ENCODE measurements at regions not wholly inside any gene's neighbourhood (a gene's known extent, or its start where the extent isn't known, plus 50 kb on each side); places are given as distances from the start of the nearest gene placed in this dataset.
"Not testable (repeated sequence)": the region's sequence is repeated elsewhere in the genome, so short reads cannot be mapped to it uniquely, and the experiment has no call there.

DNA sequence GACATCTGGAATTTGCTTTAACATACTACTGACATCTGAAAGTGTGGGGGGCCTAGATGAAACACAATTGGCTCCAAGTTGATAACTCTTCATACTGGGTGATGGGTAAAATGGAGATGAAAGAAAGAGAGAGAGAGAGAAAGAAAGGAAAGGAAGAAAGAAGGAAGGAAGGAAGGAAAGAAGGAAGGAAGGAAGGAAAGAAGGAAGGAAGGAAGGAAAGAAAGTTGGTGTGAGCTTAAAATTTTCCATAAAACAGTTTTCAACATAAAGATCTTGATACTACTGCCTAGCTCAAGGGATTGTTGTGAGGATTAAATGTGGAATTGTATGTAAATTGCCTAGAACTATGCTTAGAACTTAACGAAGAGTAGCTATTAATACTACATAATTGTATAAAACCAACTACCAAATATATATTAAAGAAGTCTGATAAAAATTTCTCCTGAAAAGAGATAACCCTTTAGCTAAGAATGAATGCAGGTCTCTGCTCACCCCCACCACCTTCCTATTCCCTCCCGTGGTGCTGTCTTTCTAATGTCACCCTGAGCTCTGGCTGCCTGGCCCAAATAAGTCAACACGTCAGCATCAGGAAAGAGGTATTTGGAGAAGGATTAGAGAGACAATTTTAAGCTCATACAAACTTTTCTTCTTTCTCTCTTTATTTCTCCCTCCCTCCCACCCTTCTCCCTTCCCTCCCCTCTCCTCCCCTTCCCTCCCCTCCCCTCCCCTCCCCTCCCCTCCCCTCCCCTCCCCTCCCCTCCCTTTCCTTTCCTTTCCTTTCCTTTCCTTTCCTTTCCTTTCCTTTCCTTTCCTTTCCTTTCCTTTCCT, 89.3 kb upstream of the SGIP1 start:
- DNase-seq (no peak), ATAC-seq (replicated peaks in 1 of 2) (no peak)
- Mint-ChIP-seq H3K36me3 (ENCODE audit: insufficient read depth in 2 of 2) (no peaks in the 10 kb centered on the region), H3K4me3 (peak overlapping the region; percentile 78 to 87), H3K9me3 (no peaks in the 10 kb centered on the region), H3K27me3 (ENCODE audit: low read depth) (peaks cover 14% of the 10 kb centered on the region), H3K27ac (peak overlapping the region; percentile 77), H3K4me1 (ENCODE audit: low read depth) (peaks cover 36% of the 10 kb centered on the region)

- H3K27me3 Mint-ChIP-seq (ENCODE audit: low read depth), result peaks cover 14% of the 10 kb centered on the region
- ATAC-seq (replicated peaks in 1 of 2) (peak; percentile 90), DNase-seq (peak; percentile 57 to 60)
- peaks cover 30% of the 10 kb centered on the region for H3K4me1 Mint-ChIP-seq (ENCODE audit: low read depth)
- H3K9me3 Mint-ChIP-seq, result no peaks in the 10 kb centered on the region
- H3K27ac Mint-ChIP-seq, result peak overlapping the region; percentile 77
- no peaks in the 10 kb centered on the region for H3K36me3 Mint-ChIP-seq (ENCODE audit: insufficient read depth in 2 of 2)
- H3K4me3 Mint-ChIP-seq, result peak overlapping the region; percentile 78 to 87
Measured at GRCh38 chr1:66445492-66446181, 88.3 kb upstream of the SGIP1 start.

GRCh38 chr1:66446261-66447001, 87.5 kb upstream of the SGIP1 start:
- H3K36me3 Mint-ChIP-seq (ENCODE audit: insufficient read depth in 2 of 2), result no peaks in the 10 kb centered on the region
- peak overlapping the region; percentile 78 to 87 for H3K4me3 Mint-ChIP-seq
- H3K9me3 Mint-ChIP-seq, result no peaks in the 10 kb centered on the region
- peaks cover 30% of the 10 kb centered on the region for H3K4me1 Mint-ChIP-seq (ENCODE audit: low read depth)
- H3K27me3 Mint-ChIP-seq (ENCODE audit: low read depth), result peaks cover 14% of the 10 kb centered on the region
- DNase-seq, result peak; percentile 26 to 52
- ATAC-seq (replicated peaks in 1 of 2), result peak; percentile 60 to 71
- H3K27ac Mint-ChIP-seq, result peak overlapping the region; percentile 77

GRCh38 chr1:66450043-66450514, 83.9 kb upstream of the SGIP1 start:
- Mint-ChIP-seq H3K4me1 (ENCODE audit: low read depth) (peaks cover 14% of the 10 kb centered on the region), H3K36me3 (ENCODE audit: insufficient read depth in 2 of 2) (no peaks in the 10 kb centered on the region), H3K4me3 (no peak overlapping the region), H3K27ac (no peak overlapping the region), H3K27me3 (ENCODE audit: low read depth) (peaks cover 14% of the 10 kb centered on the region), H3K9me3 (no peaks in the 10 kb centered on the region)
- ATAC-seq (replicated peaks in 1 of 2) (no peak), DNase-seq (no peak)

DNA sequence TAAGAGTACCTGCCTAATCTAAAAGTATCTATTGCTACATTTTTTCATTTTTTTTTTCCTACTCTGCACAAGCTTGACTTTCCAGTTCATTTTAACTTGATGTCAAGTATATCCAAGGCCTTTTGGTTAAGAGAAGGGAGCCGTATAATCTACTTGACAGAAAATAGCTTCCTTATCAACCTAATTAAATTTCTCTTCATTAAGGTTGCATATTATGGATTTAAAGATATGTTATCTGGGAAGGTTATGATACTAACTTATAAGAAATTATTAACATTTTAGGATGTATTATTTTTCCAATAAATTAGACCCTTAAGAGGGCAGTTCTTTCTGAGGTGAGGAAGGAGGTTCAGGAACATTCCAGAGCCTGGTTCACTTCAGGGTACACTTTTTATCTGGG, 83.1 kb upstream of the SGIP1 start:
- Mint-ChIP-seq H3K9me3 (no peaks in the 10 kb centered on the region), H3K27me3 (ENCODE audit: low read depth) (peaks cover 14% of the 10 kb centered on the region), H3K4me3 (no peak overlapping the region), H3K4me1 (ENCODE audit: low read depth) (peaks cover 7% of the 10 kb centered on the region), H3K27ac (no peak overlapping the region), H3K36me3 (ENCODE audit: insufficient read depth in 2 of 2) (no peaks in the 10 kb centered on the region)
- ATAC-seq (replicated peaks in 1 of 2) (no peak), DNase-seq (no peak)

- ATAC-seq (replicated peaks in 1 of 2), result no peak
- H3K4me1 Mint-ChIP-seq (ENCODE audit: low read depth), result no peaks in the 10 kb centered on the region
Measured at GRCh38 chr1:66452162-66452561, 81.8 kb upstream of the SGIP1 start.

GRCh38 chr1:66452982-66453381, 81.0 kb upstream of the SGIP1 start:
- Mint-ChIP-seq H3K27me3 (ENCODE audit: low read depth) (peaks cover 12% of the 10 kb centered on the region), H3K9me3 (no peaks in the 10 kb centered on the region), H3K4me3 (no peak overlapping the region), H3K27ac (no peak overlapping the region), H3K36me3 (ENCODE audit: insufficient read depth in 2 of 2) (no peaks in the 10 kb centered on the region), H3K4me1 (ENCODE audit: low read depth) (no peaks in the 10 kb centered on the region)
- no peak for ATAC-seq (replicated peaks in 1 of 2)
- no peak for DNase-seq

More at GRCh38 chr1:66452162-66452561, 81.8 kb upstream of the SGIP1 start:
- Mint-ChIP-seq H3K9me3 (no peaks in the 10 kb centered on the region), H3K27me3 (ENCODE audit: low read depth) (peaks cover 14% of the 10 kb centered on the region), H3K4me3 (no peak overlapping the region), H3K27ac (no peak overlapping the region), H3K36me3 (ENCODE audit: insufficient read depth in 2 of 2) (no peaks in the 10 kb centered on the region)
- no peak for DNase-seq

- ATAC-seq (replicated peaks in 1 of 2), result no peak
- Mint-ChIP-seq H3K4me3 (no peak overlapping the region), H3K36me3 (ENCODE audit: insufficient read depth in 2 of 2) (peaks cover 3% of the 10 kb centered on the region in 2 donors), H3K27ac (no peak overlapping the region), H3K4me1 (ENCODE audit: low read depth) (no peaks in the 10 kb centered on the region), H3K27me3 (ENCODE audit: low read depth) (no peaks in the 10 kb centered on the region), H3K9me3 (peaks cover 0 to 3% of the 10 kb centered on the region in 2 donors)
- DNase-seq, result no peak
Measured at GRCh38 chr1:66455446-66455845, 78.5 kb upstream of the SGIP1 start.

DNA sequence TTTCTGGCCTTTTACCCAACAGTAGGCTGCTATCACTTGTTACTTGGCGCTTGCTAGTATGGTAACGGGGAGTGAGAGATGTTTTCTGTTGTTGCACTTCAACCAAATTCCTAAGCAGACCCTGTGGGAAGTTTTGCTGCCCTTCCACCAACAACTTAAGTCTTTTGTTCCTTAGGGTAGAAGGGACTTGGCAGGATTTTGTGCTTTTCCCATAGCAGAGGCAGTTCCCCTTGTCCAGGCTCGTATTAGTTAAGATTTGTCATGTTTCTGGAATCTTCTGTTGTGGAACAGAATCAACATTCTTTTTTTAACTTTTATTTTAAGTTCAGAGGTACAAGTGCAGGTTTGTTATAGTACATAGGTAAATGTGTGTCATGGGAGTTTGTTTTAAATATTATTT, 73.2 kb upstream of the SGIP1 start:
- H3K4me1 Mint-ChIP-seq (ENCODE audit: low read depth), result no peaks in the 10 kb centered on the region
- H3K27me3 Mint-ChIP-seq (ENCODE audit: low read depth), result peaks cover 6% of the 10 kb centered on the region
- peaks cover 3 to 12% of the 10 kb centered on the region in 2 donors for H3K9me3 Mint-ChIP-seq
- peaks cover 3 to 6% of the 10 kb centered on the region in 2 donors for H3K36me3 Mint-ChIP-seq (ENCODE audit: insufficient read depth in 2 of 2)
- H3K27ac Mint-ChIP-seq, result no peak overlapping the region
- no peak for ATAC-seq (replicated peaks in 1 of 2)
- H3K4me3 Mint-ChIP-seq, result no peak overlapping the region
- no peak for DNase-seq

DNA sequence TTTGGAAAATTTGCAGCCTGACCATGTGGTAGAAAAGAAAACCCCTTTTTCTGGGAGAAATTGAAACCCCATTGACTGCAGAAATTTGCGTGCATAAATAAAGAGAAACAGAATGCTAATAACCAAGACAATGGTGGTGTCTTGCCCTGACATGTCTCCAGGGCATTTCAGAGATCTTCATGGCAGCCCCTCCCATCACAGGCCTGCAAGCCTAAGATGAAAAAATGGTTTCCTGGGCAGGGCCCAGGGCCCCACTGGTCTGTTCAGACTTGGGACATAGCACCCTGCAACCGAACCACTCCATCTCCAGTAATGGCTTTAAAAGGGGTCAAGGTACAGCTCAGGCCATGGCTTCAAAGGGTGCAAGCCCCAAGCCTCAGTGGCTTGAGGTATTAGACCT, 71.6 kb upstream of the SGIP1 start:
- no peaks in the 10 kb centered on the region for H3K4me1 Mint-ChIP-seq (ENCODE audit: low read depth)
- H3K27me3 Mint-ChIP-seq (ENCODE audit: low read depth), result peaks cover 17% of the 10 kb centered on the region
- no peak overlapping the region for H3K4me3 Mint-ChIP-seq
- no peak for DNase-seq
- H3K9me3 Mint-ChIP-seq, result peaks cover 3 to 12% of the 10 kb centered on the region in 2 donors
- no peak for ATAC-seq (replicated peaks in 1 of 2)
- peaks cover 3 to 6% of the 10 kb centered on the region in 2 donors for H3K36me3 Mint-ChIP-seq (ENCODE audit: insufficient read depth in 2 of 2)
- no peak overlapping the region for H3K27ac Mint-ChIP-seq

- H3K4me3 Mint-ChIP-seq, result no peak overlapping the region
- ATAC-seq (replicated peaks in 1 of 2) (no peak), DNase-seq (no peak)
- no peak overlapping the region for H3K27ac Mint-ChIP-seq
- peaks cover 24% of the 10 kb centered on the region for H3K27me3 Mint-ChIP-seq (ENCODE audit: low read depth)
- no peaks in the 10 kb centered on the region for H3K4me1 Mint-ChIP-seq (ENCODE audit: low read depth)
- peaks cover 3 to 12% of the 10 kb centered on the region in 2 donors for H3K9me3 Mint-ChIP-seq
- peaks cover 3 to 6% of the 10 kb centered on the region in 2 donors for H3K36me3 Mint-ChIP-seq (ENCODE audit: insufficient read depth in 2 of 2)
Measured at GRCh38 chr1:66464351-66464750, 69.6 kb upstream of the SGIP1 start.

DNA sequence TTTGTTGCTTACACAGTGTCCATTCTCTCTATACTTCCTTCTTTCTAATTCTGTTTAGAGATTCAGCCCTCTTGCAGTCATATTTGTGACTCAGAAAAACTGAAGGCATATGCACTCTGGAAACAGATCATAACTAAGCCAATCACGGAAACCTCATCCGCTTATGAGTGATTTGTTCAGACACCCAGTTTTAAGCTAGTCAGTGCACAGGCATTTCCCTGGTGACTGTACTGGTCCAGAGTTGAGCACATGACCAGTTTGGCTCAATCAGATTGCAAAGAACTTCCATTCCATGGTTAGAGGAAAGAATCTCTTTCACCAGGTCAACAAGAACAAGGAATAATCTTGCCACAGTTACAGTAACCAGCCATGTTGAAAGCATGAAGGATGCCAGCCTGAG, 69.2 kb upstream of the SGIP1 start:
- H3K9me3 Mint-ChIP-seq, result peaks cover 3 to 9% of the 10 kb centered on the region in 2 donors
- ATAC-seq (replicated peaks in 1 of 2), result peak in 1 of 2 donors; percentile 85
- peaks cover 24% of the 10 kb centered on the region for H3K27me3 Mint-ChIP-seq (ENCODE audit: low read depth)

GRCh38 chr1:66466695-66467094, 67.3 kb upstream of the SGIP1 start:
- peaks cover 24% of the 10 kb centered on the region for H3K27me3 Mint-ChIP-seq (ENCODE audit: low read depth)
- not testable (repeated sequence) for H3K27ac Mint-ChIP-seq; ATAC-seq (replicated peaks in 1 of 2); H3K4me1 Mint-ChIP-seq (ENCODE audit: low read depth); H3K4me3 Mint-ChIP-seq; H3K9me3 Mint-ChIP-seq; DNase-seq; H3K36me3 Mint-ChIP-seq (ENCODE audit: insufficient read depth in 2 of 2)

More for the DNA sequence above, 69.2 kb upstream of the SGIP1 start:
- Mint-ChIP-seq H3K4me1 (ENCODE audit: low read depth) (no peaks in the 10 kb centered on the region), H3K27ac (no peak overlapping the region), H3K4me3 (no peak overlapping the region), H3K36me3 (ENCODE audit: insufficient read depth in 2 of 2) (peaks cover 0 to 3% of the 10 kb centered on the region in 2 donors)
- no peak for DNase-seq

All from activated T-cell treated with anti-CD3 and anti-CD28 coated beads, Interleukin-2, amount 50 U/mL, for 72 hours (primary cell).